HG02759 (cell line): ENCODE measurements at regions not wholly inside any gene's neighbourhood (a gene's known extent, or its start where the extent isn't known, plus 50 kb on each side); places are given as distances from the start of the nearest gene placed in this dataset.

Experiments
- ATAC-seq: cut with Tn5 transposase; IDR thresholded peaks from one replicate; pipeline ENCODE4 v1.9.1; 2021; ENCODE audit warnings: mild to moderate bottlenecking, moderate library complexity; ENCODE audit not compliant: unreplicated experiment

GRCh38 chr12:124371970-124372555 lies 77.2 kb downstream of the RFLNA start:
- ATAC-seq: no peak

- no peak for ATAC-seq
Measured at GRCh38 chr12:124371366-124371765, 76.5 kb downstream of the RFLNA start.

- no peak for ATAC-seq
Measured at GRCh38 chr12:124370851-124371250, 76.0 kb downstream of the RFLNA start.

GRCh38 chr12:124370384-124370783 lies 75.5 kb downstream of the RFLNA start:
- no peak for ATAC-seq

- no peak for ATAC-seq
Measured at GRCh38 chr12:124369827-124370378, 75.0 kb downstream of the RFLNA start.

- ATAC-seq: no peak
Measured at GRCh38 chr12:124369055-124369826, 74.3 kb downstream of the RFLNA start.

- ATAC-seq: no peak
Measured at GRCh38 chr12:124368421-124369032, 73.6 kb downstream of the RFLNA start.

GRCh38 chr12:124365726-124366430 lies 71.0 kb downstream of the RFLNA start:
- ATAC-seq: no peak
